ENCODE measurements at regions not wholly inside any gene's neighbourhood (a gene's known extent, or its start where the extent isn't known, plus 50 kb on each side); places are given as distances from the start of the nearest gene placed in this dataset.
A peak's percentile ranks its signal among the peaks of the same experiment; 100 is the strongest.

GRCh38 chrX:20527558-20528011, 260.9 kb upstream of the RPS6KA3 start:
- DNase-seq (ENCODE audit: low read depth, low spot score) = no peak

GRCh38 chrX:20527041-20527440, 260.3 kb upstream of the RPS6KA3 start:
- no peak for DNase-seq (ENCODE audit: low read depth, low spot score)

GRCh38 chrX:20523626-20524312, 257.1 kb upstream of the RPS6KA3 start:
- DNase-seq (ENCODE audit: low read depth, low spot score) = no peak

- no peak for DNase-seq (ENCODE audit: low read depth, low spot score)
These were observed 255.7 kb upstream of the RPS6KA3 start for GRCh38 chrX:20522420-20522819.

- DNase-seq (ENCODE audit: low read depth, low spot score) = no peak
These were observed 254.5 kb upstream of the RPS6KA3 start for GRCh38 chrX:20521222-20521621.

GRCh38 chrX:20519826-20520225, 253.1 kb upstream of the RPS6KA3 start:
- DNase-seq (ENCODE audit: low read depth, low spot score) = no peak

- DNase-seq (ENCODE audit: low read depth, low spot score) = no peak
These were observed 252.4 kb upstream of the RPS6KA3 start for GRCh38 chrX:20519146-20519545.

- no peak for DNase-seq (ENCODE audit: low read depth, low spot score)
These were observed 250.9 kb upstream of the RPS6KA3 start for GRCh38 chrX:20517565-20517964.

GRCh38 chrX:20515841-20516461, 249.2 kb upstream of the RPS6KA3 start:
- peak; percentile 47 for DNase-seq (ENCODE audit: low read depth, low spot score)

- no peak for DNase-seq (ENCODE audit: low read depth, low spot score)
These were observed 247.6 kb upstream of the RPS6KA3 start for GRCh38 chrX:20514358-20514757.

- no peak for DNase-seq (ENCODE audit: low read depth, low spot score)
These were observed 246.5 kb upstream of the RPS6KA3 start for GRCh38 chrX:20513185-20513584.

- DNase-seq (ENCODE audit: low read depth, low spot score) = no peak
These were observed 245.1 kb upstream of the RPS6KA3 start for GRCh38 chrX:20511792-20512191.

- no peak for DNase-seq (ENCODE audit: low read depth, low spot score)
These were observed 241.4 kb upstream of the RPS6KA3 start for GRCh38 chrX:20507901-20508620.

- no peak for DNase-seq (ENCODE audit: low read depth, low spot score)
These were observed 240.0 kb upstream of the RPS6KA3 start for GRCh38 chrX:20506739-20507138.

GRCh38 chrX:20500949-20501348, 234.2 kb upstream of the RPS6KA3 start:
- no peak for DNase-seq (ENCODE audit: low read depth, low spot score)

GRCh38 chrX:20500171-20500865, 233.6 kb upstream of the RPS6KA3 start:
- DNase-seq (ENCODE audit: low read depth, low spot score) = no peak

- no peak for DNase-seq (ENCODE audit: low read depth, low spot score)
These were observed 233.1 kb upstream of the RPS6KA3 start for GRCh38 chrX:20499763-20500162.

- no peak for DNase-seq (ENCODE audit: low read depth, low spot score)
These were observed 232.3 kb upstream of the RPS6KA3 start for GRCh38 chrX:20498851-20499635.

- DNase-seq (ENCODE audit: low read depth, low spot score) = no peak
These were observed 228.9 kb upstream of the RPS6KA3 start for GRCh38 chrX:20495575-20495974.

- no peak for DNase-seq (ENCODE audit: low read depth, low spot score)
These were observed 221.8 kb upstream of the RPS6KA3 start for GRCh38 chrX:20488473-20488872.

GRCh38 chrX:20487227-20487626, 220.5 kb upstream of the RPS6KA3 start:
- DNase-seq (ENCODE audit: low read depth, low spot score) = no peak

Data from pulmonary artery endothelial cell (primary cell).